Nephron (organoid): ENCODE measurements at regions not wholly inside any gene's neighbourhood (a gene's known extent, or its start where the extent isn't known, plus 50 kb on each side); places are given as distances from the start of the nearest gene placed in this dataset.

Experiments used
- H3K27ac Mint-ChIP-seq, 3 experiments: 2 replicates each; pipeline ENCODE4 v1.8.0; 2020; ENCODE audit warnings: mixed read lengths in 3 of 3, mild to moderate bottlenecking in 2 of 3, moderate library complexity in 1 of 3
- H3K27me3 Mint-ChIP-seq: 2 replicates; pipeline ENCODE4 v1.8.0; 2021; ENCODE audit warnings: low read depth, mild to moderate bottlenecking, moderate library complexity, mixed read lengths
- H3K36me3 Mint-ChIP-seq: 2 replicates; pipeline ENCODE4 v1.8.0; 2020; ENCODE audit warnings: low read depth, mixed read lengths
- H3K4me1 Mint-ChIP-seq: 2 replicates; pipeline ENCODE4 v1.8.0; 2020; ENCODE audit warnings: mixed read lengths
- H3K4me3 Mint-ChIP-seq, 3 experiments: 2 replicates each; pipeline ENCODE4 v1.8.0; 2020; ENCODE audit warnings: mild to moderate bottlenecking in 3 of 3, mixed read lengths in 3 of 3, moderate library complexity in 2 of 3
- H3K9me3 Mint-ChIP-seq: 2 replicates; pipeline ENCODE4 v1.8.0; 2020; ENCODE audit warnings: mixed read lengths
- TF ChIP-seq, protein P1 (sequence below), 3 experiments: fragments of 200-600 bp; sonication (generic); IDR thresholded peaks; one replicate each; pipeline ENCODE4 v1.5.0; 2021; ENCODE audit warnings: antibody characterized with exemption in 3 of 3; ENCODE audit not compliant: unreplicated experiment in 3 of 3

- Mint-ChIP-seq H3K4me3 (no peak overlapping the region), H3K27me3 (no peaks in the 10 kb centered on the region), H3K27ac (no peak overlapping the region), H3K36me3 (no peaks in the 10 kb centered on the region), H3K4me1 (peaks cover 6% of the 10 kb centered on the region), H3K9me3 (no peaks in the 10 kb centered on the region)
- TF ChIP-seq, protein P1, sequence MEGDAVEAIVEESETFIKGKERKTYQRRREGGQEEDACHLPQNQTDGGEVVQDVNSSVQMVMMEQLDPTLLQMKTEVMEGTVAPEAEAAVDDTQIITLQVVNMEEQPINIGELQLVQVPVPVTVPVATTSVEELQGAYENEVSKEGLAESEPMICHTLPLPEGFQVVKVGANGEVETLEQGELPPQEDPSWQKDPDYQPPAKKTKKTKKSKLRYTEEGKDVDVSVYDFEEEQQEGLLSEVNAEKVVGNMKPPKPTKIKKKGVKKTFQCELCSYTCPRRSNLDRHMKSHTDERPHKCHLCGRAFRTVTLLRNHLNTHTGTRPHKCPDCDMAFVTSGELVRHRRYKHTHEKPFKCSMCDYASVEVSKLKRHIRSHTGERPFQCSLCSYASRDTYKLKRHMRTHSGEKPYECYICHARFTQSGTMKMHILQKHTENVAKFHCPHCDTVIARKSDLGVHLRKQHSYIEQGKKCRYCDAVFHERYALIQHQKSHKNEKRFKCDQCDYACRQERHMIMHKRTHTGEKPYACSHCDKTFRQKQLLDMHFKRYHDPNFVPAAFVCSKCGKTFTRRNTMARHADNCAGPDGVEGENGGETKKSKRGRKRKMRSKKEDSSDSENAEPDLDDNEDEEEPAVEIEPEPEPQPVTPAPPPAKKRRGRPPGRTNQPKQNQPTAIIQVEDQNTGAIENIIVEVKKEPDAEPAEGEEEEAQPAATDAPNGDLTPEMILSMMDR (IDR thresholded peaks at IDR 0.05; ENCODE audit: unreplicated experiment in 3 of 3), result no peak
Measured at GRCh38 chr2:173773076-173773475, 192.1 kb downstream of the SP3 start.

GRCh38 chr2:173775440-173775839, 189.7 kb downstream of the SP3 start:
- TF ChIP-seq, protein P1 (IDR thresholded peaks at IDR 0.05; ENCODE audit: unreplicated experiment in 3 of 3), result no peak
- Mint-ChIP-seq H3K9me3 (no peaks in the 10 kb centered on the region), H3K27me3 (no peaks in the 10 kb centered on the region), H3K4me3 (no peak overlapping the region), H3K36me3 (no peaks in the 10 kb centered on the region), H3K27ac (no peak overlapping the region), H3K4me1 (peaks cover 6% of the 10 kb centered on the region)

- H3K36me3 Mint-ChIP-seq, result no peaks in the 10 kb centered on the region
- H3K27me3 Mint-ChIP-seq, result peaks cover 3% of the 10 kb centered on the region
- no peaks in the 10 kb centered on the region for H3K9me3 Mint-ChIP-seq
- TF ChIP-seq, protein P1 (IDR thresholded peaks at IDR 0.05; ENCODE audit: unreplicated experiment in 3 of 3), result no peak
- H3K4me1 Mint-ChIP-seq, result peaks cover 4% of the 10 kb centered on the region
- no peak overlapping the region for H3K4me3 Mint-ChIP-seq
- H3K27ac Mint-ChIP-seq, result peak overlapping the region in 1 of 3 experiments; percentile 49
Measured at GRCh38 chr2:173782681-173783080, 182.5 kb downstream of the SP3 start.

- H3K4me3 Mint-ChIP-seq, result no peak overlapping the region
- TF ChIP-seq, protein P1 (IDR thresholded peaks at IDR 0.05; ENCODE audit: unreplicated experiment in 3 of 3), result no peak
- peaks cover 3% of the 10 kb centered on the region for H3K27me3 Mint-ChIP-seq
- H3K27ac Mint-ChIP-seq, result peak overlapping the region in 2 of 3 experiments; percentile 16 to 49
- H3K36me3 Mint-ChIP-seq, result no peaks in the 10 kb centered on the region
- H3K4me1 Mint-ChIP-seq, result peaks cover 4% of the 10 kb centered on the region
- no peaks in the 10 kb centered on the region for H3K9me3 Mint-ChIP-seq
Measured at GRCh38 chr2:173783382-173783781, 181.8 kb downstream of the SP3 start.

- TF ChIP-seq, protein P1 (IDR thresholded peaks at IDR 0.05; ENCODE audit: unreplicated experiment in 3 of 3), result no peak
- H3K36me3 Mint-ChIP-seq, result no peaks in the 10 kb centered on the region
- H3K4me3 Mint-ChIP-seq, result no peak overlapping the region
- peaks cover 4% of the 10 kb centered on the region for H3K4me1 Mint-ChIP-seq
- no peak overlapping the region for H3K27ac Mint-ChIP-seq
- H3K27me3 Mint-ChIP-seq, result peaks cover 3% of the 10 kb centered on the region
- no peaks in the 10 kb centered on the region for H3K9me3 Mint-ChIP-seq
Measured at GRCh38 chr2:173785813-173786212, 179.4 kb downstream of the SP3 start.

DNA sequence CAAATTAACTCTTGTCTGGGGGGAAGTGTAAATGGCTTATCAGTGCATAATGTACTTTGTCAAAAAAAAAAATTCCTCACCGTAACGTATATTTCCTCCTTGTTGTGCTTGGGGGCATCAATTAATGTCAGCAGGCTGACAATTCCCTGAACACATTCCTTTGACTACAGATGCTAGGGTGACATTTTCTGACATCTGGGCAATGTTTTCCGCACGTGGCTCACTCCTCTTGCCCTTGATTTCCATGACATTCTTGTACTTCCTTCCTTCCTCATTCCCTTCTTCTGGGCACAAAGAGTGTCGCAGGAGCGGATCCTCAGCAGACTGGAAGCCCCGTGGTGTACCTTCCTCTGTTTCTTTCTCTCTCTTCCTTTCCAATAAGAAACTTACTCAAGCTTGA, 173.7 kb downstream of the SP3 start:
- TF ChIP-seq, protein P1 (IDR thresholded peaks at IDR 0.05; ENCODE audit: unreplicated experiment in 3 of 3), result no peak
- no peak overlapping the region for H3K27ac Mint-ChIP-seq
- no peak overlapping the region for H3K4me3 Mint-ChIP-seq
- H3K9me3 Mint-ChIP-seq, result no peaks in the 10 kb centered on the region
- H3K36me3 Mint-ChIP-seq, result no peaks in the 10 kb centered on the region
- no peaks in the 10 kb centered on the region for H3K27me3 Mint-ChIP-seq
- H3K4me1 Mint-ChIP-seq, result peaks cover 47% of the 10 kb centered on the region
